ENCODE measurements at regions not wholly inside any gene's neighbourhood (a gene's known extent, or its start where the extent isn't known, plus 50 kb on each side); places are given as distances from the start of the nearest gene placed in this dataset.

DNA sequence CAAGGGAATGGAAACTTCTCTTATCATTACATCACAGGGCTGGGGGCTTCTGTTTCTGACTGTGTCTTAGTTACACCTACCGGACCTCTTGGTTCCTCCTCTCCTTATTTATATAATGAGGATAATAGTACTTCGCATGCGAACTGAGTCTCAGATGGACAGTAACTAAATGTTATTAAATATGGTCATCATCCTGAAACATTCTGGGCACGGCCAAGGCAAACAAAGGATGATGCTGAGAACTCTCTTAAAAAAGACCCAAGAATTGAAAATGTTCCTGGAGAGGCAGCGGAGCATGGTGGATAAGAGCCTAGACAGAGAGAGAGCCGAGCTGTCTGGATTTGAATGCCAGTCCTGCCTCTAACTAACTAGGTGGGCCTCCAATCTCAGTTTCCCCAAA lies 119.8 kb upstream of the SASH1 start:
- no peak for DNase-seq

GRCh38 chr6:148223424-148223842 lies 119.2 kb upstream of the SASH1 start:
- DNase-seq = no peak

DNA sequence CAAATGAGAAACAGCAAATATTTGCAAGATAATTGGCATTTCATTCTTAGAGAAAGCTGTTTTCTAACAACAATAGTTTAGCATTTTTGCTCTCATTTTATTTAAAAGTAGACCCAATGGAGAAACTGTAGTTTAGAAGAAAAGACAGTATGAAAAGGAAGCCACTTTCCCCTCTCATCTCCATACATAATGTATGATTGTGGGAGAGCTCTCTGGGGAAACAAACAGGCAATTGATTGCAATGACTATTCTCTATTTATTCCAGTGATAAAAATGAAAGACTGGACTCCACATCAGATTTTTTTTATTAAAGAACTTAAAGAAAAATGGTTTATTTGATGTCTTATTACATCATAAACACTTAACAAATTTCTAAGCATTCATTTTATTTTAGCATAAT lies 116.8 kb upstream of the SASH1 start:
- no peak for DNase-seq

DNA sequence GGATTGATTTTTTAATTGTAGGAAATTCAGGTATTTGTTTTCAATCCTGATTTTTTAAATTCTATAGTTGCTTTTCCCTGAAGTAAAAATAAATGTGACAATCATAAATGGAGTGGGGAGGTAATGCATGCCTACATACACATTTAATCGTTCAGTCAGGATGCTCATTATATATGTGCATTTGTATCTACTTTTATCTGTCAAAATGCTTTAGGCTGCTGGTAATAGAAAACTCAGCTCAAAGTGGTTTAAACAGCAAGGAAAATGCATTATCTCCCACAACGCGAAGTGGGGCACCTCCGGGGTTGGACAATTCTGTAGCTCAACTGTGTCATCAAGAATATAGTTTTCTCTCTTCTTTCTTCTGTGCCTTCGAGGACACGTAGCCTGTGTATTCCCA lies 116.4 kb upstream of the SASH1 start:
- no peak for DNase-seq

GRCh38 chr6:148231572-148231971 lies 111.1 kb upstream of the SASH1 start:
- DNase-seq = no peak

GRCh38 chr6:148235446-148235845 lies 107.2 kb upstream of the SASH1 start:
- no peak for DNase-seq

DNA sequence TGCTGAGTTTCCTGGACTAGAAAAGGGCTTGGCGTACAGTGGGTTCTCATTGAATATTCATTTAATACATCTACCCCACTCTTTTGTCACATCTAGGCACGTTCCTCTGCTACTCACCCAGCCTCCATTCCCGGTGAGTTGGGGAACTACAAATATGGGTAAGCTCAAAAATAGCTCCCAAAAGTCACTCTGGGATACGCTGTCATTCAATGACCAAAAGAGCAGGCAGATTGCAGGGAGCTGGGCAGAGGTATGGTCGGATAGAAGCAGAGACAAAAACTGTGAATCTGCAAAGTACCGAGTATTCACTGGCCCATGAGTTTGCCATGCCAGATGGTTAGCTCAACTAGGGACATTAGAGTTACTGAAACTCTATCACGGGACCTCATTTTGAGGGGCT lies 103.9 kb upstream of the SASH1 start:
- DNase-seq = no peak

GRCh38 chr6:148239215-148239614 lies 103.4 kb upstream of the SASH1 start:
- DNase-seq = no peak

GRCh38 chr6:148239801-148240460 lies 102.7 kb upstream of the SASH1 start:
- DNase-seq = no peak

GRCh38 chr6:148240461-148240840 lies 102.2 kb upstream of the SASH1 start:
- DNase-seq = peak; percentile 70

DNA sequence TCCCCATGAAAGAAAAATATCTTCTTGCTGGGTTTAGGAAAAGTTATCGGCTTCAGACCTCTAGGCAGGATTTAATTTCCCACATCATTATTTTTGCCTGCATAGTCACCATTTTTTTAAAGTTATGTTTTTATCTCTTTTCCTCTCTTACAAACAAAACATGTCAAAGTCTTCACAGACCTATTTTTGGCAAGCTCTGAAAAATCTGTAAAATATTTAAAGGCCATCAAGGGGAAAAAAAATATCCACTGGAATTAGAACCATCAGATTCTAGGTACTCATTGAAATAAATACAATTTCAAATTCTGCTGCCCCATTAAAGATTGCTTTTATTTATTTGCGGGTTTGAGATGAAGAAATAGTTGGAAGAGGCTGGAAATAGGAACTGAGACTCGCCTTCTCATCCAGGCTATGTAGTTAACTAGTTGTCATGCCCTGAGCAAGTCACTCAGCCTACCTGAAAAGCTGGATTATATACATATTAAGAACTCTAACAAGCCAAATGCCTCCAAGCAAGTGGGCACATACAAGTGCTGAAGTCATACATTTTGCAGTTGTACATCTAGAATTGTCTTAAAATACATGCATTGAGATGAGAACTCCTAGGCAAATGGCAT lies 101.7 kb upstream of the SASH1 start:
- no peak for DNase-seq

DNA sequence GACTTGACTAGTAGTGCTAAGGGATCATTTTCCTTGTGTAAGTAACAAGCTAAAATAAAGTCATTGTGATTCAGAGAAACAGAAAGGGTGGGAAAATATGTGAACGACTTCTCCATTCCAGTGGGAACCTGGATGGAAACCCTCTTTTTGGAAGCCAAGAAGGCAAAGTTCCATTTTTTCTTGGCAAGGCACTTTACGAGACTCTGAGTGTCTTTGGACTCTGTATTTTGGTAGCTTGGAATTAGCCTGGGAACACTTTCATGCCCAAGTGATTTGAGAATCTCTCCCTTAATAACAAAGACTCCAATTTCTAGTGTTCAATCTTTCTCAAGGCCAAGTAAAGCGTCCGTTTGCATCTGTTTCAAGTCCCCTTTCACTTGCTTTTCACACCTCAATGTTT lies 100.5 kb upstream of the SASH1 start:
- peak; percentile 81 for DNase-seq

- peak; percentile 56 for DNase-seq
Observed at GRCh38 chr6:148244217-148244935, 98.3 kb upstream of the SASH1 start.

DNA sequence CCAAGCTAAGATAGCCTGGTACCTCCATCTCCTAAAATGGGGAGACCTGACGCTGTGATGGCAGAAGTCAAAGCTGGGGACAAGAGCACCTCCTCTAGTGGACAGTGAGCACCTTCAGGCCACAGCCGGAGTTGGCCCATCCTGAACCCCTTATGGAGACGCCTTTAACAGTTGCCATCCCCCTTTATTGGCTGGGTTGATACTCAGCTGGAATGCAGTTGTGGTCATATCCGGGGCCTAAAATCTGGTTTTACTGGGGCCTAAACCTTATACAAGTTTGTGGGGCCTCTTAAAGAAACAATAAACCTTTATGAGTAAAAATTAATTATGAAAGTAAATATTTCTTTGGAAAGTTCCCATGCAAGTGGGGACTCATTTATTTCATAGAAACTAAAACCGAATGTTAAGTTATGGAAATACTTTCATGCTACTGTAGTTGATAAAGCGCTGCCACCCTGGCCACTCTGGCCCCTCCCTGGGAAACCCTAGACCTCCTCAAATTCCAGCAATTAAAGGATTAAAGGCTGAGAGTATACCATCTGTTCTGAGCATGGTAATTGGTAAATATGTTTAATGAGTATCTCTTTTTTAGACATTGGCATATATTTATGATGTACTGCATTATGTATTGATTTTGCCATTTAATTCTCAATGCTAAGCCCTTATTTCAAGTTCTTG lies 95.1 kb upstream of the SASH1 start:
- DNase-seq = no peak

GRCh38 chr6:148249160-148249559 lies 93.5 kb upstream of the SASH1 start:
- DNase-seq = no peak

DNA sequence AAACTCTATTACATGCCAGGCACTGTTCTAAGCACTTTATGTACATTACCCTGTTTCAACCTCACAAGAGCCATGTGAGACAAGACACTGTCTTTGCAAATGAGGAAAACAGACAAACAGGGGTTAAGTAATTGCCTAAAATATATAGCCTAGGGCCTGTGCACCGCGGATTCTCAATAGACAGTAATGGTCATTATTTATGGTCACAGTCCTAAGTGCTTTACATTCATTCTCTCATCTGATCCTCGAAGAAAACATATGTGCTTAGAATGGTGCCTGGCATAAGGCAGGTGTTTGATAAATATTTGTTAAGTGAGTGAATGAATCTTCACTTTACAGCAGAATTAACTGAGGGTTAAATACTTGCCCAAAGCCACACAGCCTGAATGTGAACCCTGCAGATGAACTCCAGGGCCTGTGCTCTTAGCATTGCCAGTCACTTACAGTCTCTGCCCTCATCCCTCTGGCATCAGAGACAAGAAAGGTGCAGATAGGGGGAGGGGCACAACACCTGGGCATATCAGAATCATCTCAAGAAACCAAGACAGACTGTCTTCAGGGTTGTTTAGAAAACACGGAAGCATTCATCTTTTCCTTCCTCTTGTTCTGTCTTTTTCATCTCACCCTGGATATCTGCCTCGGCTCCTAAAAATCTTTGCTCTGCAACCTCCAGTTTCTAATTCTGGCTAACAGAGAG lies 92.8 kb upstream of the SASH1 start:
- no peak for DNase-seq

DNA sequence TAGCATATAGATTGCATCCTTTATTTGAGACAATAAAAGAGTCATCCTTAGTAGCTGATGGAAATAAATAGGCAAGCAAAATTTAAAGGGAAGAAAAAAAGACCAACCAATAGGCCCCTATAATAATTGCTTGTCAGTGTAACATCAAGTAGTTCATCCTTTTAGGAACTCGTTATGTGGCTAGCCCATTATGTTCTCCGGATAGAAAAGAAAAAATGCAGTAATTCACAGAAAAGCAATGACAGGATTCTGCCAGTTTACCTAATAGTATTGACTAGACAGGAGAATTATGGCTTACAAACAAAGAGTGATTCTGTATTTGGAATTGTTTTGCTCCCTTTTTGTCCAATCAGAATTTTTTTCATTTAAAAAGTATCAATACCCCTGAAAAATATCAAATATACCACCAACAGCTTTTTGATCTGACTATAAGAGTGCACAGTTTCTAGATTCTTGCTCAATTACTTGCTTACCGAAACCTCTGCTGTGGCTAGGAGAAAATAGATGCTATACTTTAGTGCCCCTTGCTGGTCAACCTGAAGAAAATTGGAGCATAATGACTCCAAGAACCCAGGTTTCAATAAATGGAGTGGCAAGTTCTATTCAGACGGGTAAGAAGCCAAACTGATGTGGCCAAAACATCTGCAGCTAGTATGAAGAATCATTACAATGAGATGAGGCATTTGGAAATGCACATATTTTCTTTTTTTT lies 91.5 kb upstream of the SASH1 start:
- DNase-seq = no peak

GRCh38 chr6:148251891-148252290 lies 90.7 kb upstream of the SASH1 start:
- DNase-seq = no peak

DNA sequence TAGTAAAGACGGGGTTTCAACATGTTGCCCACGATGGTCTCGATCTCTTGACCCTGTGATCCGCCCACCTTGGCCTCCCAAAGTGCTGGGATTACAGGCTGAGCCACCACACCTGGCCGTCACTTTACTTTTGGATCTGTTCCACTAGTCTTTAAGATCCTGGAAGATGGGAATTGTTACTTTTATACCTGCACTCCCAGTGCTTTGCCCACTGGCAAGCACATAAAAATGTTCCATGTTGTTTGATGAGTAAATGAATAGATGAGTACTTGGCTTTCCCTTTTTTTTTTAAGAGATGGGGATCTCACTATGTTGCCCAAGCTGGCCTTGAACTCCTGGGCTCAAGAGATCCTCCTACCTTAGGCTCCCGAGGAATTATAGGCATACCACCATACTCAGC lies 84.8 kb upstream of the SASH1 start:
- DNase-seq = no peak

DNA sequence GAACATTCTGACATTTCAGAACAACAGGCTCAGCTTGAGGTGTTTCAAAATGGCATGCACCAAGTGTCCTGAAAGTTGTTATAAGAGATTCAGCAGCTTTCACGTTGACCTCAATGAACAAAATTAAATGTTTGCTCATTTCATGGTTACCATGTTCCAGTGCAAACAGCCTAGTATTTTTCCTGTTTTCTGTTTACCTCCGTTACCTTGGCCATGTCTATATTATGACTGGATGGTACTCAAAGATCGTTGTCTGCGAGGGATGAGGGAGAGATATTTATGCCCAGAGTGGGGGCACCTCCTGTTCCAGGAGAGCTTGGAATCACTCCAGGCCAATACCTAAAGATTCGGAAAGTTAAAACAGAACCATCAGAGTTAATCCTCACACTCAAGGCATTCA lies 83.8 kb upstream of the SASH1 start:
- DNase-seq = no peak

DNA sequence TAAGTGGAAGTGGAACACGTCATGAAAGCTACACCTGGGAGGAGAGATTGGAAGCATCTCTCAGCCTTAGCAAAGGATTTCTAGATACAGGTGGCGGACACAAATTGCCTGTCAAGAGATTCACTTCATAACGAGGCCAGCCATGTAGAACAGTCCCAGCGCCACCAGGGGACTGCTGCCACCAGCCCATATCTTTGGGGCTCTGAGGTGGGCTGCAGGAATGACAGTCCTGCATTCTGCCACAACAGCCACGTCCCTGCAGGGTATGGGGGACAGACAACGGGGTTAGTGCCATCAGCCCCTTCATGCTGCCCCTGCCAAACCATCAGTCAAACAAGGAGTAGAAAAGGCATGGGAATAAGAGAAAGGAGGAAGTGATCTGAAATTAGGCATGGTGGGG lies 81.2 kb upstream of the SASH1 start:
- DNase-seq = no peak

- DNase-seq = no peak
Observed at GRCh38 chr6:148263010-148263409, 79.6 kb upstream of the SASH1 start.

- DNase-seq = no peak
Observed at GRCh38 chr6:148263961-148264360, 78.7 kb upstream of the SASH1 start.

Measured in femur (tissue), 1 donor.